ENCODE measurements at regions not wholly inside any gene's neighbourhood (a gene's known extent, or its start where the extent isn't known, plus 50 kb on each side); places are given as distances from the start of the nearest gene placed in this dataset.
A peak's percentile ranks its signal among the peaks of the same experiment; 100 is the strongest.
"Not testable (repeated sequence)": the region's sequence is repeated elsewhere in the genome, so short reads cannot be mapped to it uniquely, and the experiment has no call there.

DNA sequence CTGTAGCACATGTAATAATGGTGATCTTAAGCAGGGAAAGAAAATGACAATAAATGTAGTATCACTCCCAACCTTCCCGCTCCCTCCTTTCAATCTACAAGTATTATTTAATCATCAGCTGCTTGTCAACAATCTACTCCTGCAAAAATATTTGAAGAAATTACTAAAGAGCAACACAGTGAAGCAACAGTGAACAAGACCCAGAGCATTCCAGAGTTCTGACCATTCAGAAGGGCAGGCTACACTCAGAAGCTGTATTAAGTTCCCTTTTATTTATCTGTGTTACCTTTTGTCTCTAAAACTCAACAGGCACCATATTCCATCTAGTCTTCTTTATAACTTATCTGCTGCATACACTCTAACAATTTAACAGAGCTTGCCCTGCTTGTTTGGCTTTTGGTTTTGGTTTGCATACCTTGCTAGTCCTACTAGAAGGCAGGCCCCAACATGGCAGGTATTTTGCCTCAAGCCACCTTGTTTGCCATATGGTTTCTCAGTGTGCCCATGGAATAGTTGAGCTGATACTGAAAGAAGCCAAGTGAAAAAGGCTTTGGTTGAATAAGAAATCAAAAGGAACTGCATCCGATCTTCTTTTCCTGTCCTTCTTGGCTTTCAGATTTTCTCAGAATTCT is 253.9 kb downstream of the CEMIP2 start:
- no peak for FAIRE-seq
- no peak for DNase-seq (ENCODE audit: insufficient read length, low spot score)

DNA sequence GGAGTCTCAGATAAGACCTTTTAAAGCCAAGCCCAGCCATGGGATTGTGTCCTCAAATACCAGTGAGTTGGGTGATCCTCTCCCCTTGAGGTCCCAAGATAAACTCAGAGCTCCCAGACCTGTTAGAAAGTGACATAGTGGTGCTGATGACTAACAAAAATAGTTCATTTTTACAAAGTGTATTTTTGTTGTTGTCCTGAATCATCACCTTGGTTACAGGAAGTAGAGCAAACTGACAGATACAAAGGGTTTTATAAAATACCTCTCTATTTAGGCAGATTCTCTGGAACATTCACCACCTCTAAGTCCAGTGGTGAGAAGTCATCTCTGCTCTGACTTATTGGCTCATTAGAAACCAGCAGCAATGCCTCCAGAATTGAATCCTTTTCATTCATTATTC is 259.3 kb downstream of the CEMIP2 start:
- DNase-seq (ENCODE audit: insufficient read length, low spot score) (no peak), FAIRE-seq (no peak)

DNA sequence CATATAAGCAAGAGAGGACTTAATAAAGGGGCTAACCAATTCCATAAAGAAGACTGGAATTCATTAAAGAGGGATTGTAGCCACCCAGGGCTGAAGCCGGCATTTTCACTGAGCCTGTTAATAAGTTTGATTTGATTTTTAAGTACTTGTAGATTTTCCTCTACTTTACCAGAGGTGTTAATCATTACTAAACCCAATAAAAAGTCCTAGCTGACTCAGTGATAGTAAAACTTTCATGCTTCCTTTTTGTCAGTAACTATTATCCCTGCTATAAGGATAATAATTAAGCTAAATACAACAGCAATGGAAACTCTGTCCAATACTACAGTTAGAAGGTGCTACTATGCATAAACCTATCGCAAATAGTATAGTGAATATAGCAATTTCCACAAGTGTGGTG is 260.2 kb downstream of the CEMIP2 start:
- DNase-seq (ENCODE audit: insufficient read length, low spot score); FAIRE-seq: not testable (repeated sequence)

DNA sequence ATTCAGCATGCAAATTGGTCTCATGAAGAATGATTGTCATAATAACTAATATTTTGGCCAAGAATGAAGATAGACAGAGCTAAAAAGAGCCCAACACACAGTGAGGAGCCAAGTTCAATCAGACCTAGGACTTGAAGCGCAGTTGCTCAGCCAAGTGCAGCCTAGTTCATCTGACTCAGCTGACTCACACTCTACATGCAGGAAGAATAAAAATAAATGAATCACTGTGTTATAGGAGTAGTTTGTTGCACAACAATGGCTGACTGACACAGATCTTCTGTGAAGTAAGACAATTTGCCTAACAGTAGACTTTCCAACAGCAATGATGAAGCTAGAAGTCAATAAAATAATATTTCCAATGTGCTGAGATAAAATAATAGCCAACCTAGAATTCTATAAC is 261.5 kb downstream of the CEMIP2 start:
- DNase-seq (ENCODE audit: insufficient read length, low spot score) (no peak), FAIRE-seq (no peak)

DNA sequence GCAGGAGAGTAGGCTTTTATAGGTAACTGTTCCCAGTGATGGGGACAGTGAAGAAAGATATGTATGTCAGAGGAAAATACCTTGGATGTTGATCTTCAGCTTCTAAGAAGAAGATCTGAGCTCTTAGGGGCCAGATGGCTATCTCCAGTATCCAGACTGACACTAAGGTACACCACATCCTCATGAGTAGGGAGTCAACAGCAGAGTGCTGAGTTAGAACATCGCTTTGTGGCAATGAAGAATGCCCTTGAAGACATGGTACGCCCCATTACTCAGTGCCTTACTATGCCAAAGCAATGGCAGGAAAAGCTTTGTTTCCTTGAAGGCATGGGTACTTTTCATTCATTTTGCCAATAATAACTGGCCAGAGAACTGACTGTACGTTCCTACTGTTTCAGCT is 263.7 kb downstream of the CEMIP2 start:
- FAIRE-seq (no peak), DNase-seq (ENCODE audit: insufficient read length, low spot score) (no peak)

DNA sequence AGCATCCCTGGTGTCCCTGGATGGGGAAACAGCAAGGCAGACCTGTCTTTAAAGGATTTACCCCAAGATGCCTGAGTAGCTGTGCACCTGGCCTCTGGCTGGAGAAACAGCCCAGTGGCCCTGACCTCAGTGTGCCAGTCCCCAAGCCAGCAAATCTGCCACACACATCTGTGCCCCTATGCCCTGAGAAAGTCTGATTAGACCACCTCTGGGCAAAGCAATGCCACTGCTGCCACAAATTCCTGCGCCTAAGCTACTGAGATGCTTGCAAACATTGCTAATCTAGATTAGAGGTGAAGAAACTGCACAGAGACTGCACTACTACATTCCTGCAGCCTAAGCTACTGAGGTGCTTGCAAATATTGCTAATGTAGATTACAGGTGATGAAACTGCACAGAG is 269.6 kb downstream of the CEMIP2 start:
- DNase-seq (ENCODE audit: insufficient read length, low spot score) (no peak), FAIRE-seq (no peak)

DNA sequence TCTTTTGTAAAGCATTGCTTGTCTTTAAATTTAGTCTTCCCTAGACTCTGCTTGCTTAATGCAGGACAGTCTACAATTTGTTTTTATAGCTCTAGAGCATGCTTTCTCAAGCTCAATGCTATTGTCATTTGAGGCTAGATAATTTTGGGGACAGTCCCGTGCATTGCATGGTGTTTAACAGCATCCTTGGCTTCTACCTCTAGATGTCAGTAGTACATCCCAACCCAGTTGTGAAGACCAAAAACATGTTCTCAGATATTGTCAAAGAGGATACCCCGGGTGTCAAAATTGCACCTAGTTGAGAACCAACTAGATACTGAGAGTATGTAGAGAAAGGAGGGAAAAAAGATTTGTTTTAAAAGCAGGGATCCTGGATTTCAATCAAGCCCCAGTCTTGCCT is 277.5 kb downstream of the CEMIP2 start:
- DNase-seq (ENCODE audit: insufficient read length, low spot score) (no peak), FAIRE-seq (peak; percentile 74)

DNA sequence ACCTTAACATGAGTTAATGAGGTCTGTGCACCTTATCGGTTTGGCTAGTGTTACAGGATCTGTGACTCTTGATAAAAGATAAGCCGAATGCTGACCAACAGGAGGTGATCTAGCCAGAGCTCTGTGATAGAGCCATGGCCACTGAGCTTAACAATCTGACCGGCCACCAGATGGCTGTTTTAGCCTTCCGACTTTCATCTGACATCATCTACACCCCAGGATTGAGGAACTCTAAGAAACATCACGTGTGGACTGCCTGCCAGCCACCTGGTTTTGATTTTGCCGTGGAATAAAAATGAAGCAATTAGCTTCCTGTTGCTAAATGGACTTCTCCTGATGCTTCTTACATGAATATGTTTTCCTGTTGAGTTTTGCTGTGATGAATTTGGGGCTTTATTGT is 281.3 kb downstream of the CEMIP2 start:
- FAIRE-seq = no peak
- DNase-seq (ENCODE audit: insufficient read length, low spot score) = no peak

DNA sequence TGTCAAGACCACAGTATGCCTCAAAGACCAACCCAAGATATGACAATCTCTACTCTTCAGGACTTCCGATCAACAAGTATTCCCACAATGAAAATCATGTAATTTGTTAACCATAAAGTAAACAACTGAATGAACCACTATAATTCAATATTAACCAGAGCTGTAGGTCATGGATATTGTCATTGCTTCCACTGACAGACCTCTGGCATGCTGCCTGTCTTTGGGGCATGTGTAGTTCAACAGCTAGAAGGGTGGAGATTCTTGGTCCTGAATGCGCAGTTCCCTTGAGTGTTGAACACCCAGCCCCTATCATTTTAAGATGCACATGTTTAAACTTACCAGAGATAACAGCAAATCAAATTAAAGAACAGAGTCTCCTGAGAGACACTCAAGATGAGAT is 283.0 kb downstream of the CEMIP2 start:
- DNase-seq (ENCODE audit: insufficient read length, low spot score) = no peak

DNA sequence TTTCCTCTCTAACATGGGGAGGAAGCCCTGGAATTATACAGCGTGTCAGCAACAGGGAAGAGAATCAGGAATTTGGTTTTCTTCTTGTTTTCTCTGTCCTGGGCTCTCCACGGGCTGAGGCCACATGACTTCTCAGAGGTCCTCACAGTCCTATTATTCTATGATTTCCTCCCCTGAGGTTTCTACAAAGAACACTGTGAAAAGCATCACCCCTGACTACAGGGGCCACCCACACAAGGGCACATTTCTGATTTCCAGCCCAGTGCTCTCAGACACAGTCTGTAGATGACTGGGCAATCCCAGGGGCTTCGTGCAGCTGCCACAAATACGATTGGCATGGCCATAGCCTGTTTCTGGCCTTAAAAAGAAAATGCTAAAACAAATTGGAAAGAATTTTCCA is 284.9 kb downstream of the CEMIP2 start:
- no peak for DNase-seq (ENCODE audit: insufficient read length, low spot score)
- no peak for FAIRE-seq

More for the DNA sequence above, 283.0 kb downstream of the CEMIP2 start:
- no peak for FAIRE-seq

DNA sequence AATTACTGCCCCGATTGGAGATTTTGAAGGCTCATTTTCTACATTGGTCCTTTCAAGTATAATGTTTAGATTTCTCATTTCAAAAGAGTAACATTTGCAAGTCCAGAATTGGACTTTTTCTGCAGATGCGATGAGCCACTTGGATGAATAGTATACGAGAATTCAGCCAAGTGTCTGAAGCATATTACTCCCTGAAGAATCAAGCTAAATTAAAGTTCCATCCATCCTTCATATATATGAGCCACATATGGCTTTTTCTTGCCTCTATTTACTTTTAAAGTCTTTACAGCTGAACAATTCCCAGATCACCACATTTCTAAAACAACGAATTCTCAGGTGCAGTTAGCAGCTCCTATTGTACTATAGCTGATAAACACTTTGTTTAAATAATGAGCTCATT is 288.7 kb downstream of the CEMIP2 start:
- DNase-seq (ENCODE audit: insufficient read length, low spot score) = no peak
- FAIRE-seq = no peak

DNA sequence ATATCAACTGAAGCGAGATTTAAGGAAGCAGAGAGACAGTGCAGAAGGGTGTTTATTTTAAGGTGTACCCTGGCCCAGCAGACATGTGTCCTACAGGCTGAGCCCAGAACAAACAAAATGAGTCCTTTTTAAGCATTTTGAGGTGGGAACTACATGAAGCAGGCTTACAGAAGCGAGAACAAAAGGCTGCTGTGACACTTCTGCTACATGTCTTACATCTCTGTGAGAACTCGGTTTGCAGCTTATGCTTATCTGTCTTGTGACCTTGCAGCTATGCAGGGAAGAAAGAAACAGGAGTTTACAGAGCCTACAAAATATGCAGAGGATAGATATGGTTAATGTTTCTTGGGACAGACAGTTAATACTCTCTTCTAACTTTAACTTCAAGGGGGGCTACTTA is 295.9 kb downstream of the CEMIP2 start:
- DNase-seq (ENCODE audit: insufficient read length, low spot score) (no peak), FAIRE-seq (no peak)

DNA sequence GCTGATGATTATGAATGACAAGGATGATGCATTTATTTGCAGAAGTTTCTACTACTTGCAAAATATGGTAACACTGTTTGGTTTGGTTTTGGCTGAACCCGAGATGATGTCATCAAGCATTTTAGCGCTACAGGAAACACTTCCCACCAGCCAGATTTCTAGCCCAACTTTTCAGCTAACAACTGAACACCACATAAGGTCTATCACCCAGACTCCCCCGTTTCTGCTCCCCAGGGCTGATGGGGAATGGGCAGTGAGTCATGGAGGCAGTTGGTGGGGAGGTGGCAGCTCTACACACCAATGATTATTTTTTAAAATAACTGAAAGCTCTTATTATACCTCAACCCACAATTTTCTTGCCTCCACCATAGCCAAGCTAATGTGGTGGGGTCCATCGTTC is 302.9 kb downstream of the CEMIP2 start:
- DNase-seq (ENCODE audit: insufficient read length, low spot score) (no peak), FAIRE-seq (no peak)

DNA sequence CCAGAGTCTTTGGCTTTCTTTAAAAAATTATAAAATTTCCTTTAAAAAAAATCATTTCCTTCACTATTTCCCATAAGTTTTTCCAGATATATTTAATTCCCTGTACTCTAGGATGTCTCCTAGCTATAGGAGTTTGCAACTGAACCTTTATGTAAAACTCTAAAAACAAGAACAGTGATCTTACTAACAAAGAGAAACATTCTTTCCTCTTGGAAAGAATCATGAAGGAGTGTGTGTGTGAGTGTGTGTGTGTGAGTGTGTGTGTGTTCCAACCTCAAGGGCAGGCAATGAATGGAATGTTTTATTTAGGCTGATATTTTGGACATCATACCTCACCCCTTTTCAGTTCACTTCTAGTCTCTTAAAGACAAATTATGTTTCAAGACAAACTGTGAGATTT is 309.2 kb downstream of the CEMIP2 start:
- no peak for DNase-seq (ENCODE audit: insufficient read length, low spot score)
- FAIRE-seq = no peak

DNA sequence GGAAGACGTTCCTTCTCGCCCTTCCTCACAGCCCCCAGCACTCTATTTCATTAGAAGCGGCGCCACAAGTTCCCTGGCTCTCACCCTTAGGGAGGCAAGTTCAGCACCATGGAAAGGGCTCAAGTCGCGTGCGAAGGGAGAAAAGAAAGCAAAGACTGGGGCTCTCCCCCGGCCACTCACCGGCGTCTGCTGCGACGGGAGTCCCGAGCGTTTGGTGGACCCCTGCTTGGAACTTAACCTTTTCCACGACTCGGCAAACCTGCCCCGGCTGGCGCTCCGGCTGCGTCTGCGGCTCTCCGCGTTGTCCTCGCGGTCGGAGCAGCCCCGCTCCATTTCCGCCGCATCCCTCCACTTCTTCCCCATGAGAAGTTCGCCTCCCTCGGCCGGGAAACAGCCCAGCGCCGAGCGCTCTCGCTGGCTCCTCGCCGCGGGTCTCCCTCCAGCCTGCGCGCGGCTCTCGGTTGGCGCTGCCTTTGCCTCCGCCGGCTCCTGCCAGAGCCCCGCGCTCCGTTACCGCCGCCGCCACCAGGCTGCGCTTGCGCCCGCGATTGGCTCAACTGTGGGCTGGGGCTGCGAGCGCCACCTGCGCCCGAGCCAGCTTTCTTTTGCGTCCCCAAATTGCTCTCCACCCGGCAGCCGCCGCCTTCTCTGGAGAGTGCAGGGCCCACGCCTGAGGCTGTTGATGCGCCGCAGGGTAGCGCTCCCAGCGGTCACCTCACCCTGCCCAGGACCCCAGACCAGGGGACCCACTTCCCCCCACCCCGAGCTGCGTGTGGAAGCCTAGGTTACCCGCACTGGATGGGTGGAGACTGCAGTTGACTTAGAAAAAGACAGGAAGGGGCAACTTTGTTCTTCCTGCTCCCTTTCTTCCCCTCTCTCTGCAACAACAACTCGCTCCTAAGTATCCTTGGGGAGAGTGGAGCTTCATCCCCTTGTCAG is 321.6 kb downstream of the CEMIP2 start:
- peak; percentile 35 for DNase-seq (ENCODE audit: insufficient read length, low spot score)

DNA sequence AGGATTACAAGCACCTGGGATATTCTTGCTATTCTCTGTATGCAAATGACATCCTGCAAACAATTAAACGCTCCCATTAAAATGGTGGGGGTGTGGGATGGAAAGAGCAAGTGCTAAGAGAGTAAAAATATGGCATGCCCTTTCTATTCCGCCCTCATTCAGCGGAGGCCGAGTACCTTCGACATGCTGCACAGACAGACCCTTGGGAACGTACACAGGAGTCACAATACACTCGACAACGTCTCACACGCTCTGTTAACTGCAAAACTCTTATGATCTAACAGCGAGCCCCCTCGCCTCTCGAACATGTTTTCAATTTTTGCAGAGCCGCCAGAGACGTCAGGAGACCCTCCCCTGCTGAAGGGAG is 322.2 kb downstream of the CEMIP2 start:
- FAIRE-seq = no peak
- no peak for DNase-seq (ENCODE audit: insufficient read length, low spot score)

More for the DNA sequence above, 321.6 kb downstream of the CEMIP2 start:
- FAIRE-seq = peak; percentile 11

DNA sequence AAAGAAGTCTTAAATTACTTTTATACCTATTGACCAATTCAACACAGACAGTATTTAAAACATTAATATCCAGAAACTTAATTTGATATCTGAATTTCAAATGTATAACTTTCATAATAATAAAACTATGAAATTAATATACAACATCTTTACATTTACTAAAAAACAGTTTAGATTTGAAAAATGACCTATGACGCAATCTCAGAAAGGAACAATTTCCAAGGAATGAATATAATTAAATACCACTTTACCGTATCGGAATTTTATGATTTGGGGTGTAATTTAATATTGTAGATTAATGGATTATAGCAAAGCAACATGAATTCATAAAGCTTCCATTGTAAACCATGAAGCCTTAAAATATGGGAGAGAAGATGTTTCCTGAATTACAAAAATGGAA is 321.5 kb upstream of the TRPM3 start:
- FAIRE-seq (no peak), DNase-seq (ENCODE audit: insufficient read length, low spot score) (no peak)

DNA sequence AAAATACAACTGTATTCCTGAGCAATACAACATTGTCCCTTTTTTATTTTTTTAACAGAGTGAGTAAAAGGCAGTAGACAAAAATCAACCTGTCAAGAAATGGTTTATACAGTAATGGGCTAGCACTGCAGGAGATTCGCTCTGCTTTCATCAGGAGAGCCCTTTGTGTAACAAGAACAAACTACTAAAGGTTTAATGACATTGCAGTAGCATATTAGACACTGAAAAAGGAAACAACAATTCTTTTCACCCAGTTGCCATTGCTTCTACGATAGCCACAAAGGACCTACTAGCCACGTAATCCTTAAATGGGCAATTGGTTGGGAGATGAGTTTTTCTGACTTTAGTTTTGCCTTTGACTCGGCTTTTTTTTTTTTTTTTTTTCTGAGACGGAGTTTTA is 319.8 kb upstream of the TRPM3 start:
- DNase-seq (ENCODE audit: insufficient read length, low spot score) = no peak
- no peak for FAIRE-seq

DNA sequence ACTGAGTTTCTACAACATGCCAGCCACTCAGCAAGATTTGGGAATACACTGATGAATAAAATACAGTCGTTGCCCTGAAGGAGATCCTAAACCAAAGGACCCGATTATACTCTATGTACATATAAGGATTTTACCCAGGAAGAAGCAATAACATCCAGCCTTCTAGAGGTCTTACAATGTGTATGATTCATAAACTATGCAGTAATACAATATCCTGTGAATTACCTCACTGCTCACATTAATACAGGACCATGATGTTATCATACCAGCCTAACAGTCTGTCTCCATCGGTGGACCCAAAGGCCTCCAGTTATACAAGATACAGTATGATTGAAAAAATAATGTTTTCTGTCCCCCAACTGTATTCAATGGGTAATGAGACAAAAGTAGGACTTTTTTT is 310.5 kb upstream of the TRPM3 start:
- no peak for FAIRE-seq

DNA sequence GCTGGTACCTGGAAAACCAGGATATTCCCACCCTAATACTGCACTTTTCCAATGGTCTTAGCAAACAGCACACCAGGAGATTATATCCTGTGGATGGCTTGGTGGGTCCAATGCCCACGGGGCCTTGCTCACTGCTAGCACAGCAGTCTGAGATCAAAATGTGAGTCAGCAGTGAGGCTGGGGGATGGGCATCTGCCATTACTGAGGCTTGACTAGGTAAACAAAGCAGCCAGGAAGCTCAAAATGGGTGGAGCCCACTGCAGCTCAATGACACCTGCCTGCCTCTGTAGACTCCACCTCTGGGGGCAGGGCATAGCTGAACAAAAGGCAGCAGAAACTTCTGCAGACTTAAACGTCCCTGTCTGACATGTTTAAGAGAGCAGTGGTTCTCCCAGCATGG is 285.9 kb upstream of the TRPM3 start:
- FAIRE-seq; DNase-seq (ENCODE audit: insufficient read length, low spot score): not testable (repeated sequence)

More for the DNA sequence above, 310.5 kb upstream of the TRPM3 start:
- no peak for DNase-seq (ENCODE audit: insufficient read length, low spot score)

DNA sequence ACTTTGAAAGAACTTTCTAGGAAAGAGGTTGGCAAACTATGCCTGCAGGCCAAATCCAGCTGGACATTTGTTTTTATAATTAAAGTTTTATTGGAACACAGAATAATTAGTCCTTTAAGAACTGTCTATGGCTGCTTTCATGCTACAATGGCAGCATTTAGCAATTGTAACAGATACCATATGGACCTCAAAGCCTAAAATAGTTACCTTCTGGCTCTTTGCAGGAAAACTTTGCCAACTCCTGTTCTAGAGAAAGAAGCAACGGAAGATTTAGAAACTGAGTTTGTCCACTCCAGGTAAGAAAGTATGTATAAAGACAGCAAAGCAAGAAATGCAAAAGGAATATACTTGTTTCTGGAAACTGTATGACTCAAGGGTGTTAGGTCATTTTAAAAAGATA is 281.7 kb upstream of the TRPM3 start:
- no peak for FAIRE-seq
- DNase-seq (ENCODE audit: insufficient read length, low spot score) = no peak

DNA sequence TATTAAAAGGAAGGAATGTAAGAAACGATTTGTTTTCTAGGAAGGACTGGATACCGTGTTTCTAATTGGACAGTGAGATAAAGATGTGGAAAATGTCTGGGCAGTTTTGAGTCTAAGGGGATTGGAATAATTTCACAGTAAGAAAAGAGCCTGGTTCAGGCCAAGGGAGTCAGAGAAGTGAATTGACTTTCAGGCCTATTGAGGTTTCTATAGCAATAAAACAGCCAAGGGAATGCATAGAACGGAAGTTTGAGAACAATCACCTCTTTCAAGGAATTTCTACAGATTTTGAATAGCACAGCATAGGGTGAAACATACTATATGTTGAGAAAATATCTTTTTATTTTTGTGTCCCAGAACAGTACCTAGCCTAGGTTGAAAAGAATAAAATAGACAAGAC is 271.6 kb upstream of the TRPM3 start:
- no peak for DNase-seq (ENCODE audit: insufficient read length, low spot score)
- no peak for FAIRE-seq
